Gastroesophageal sphincter (tissue), 3 donors: ENCODE measurements at regions not wholly inside any gene's neighbourhood (a gene's known extent, or its start where the extent isn't known, plus 50 kb on each side); places are given as distances from the start of the nearest gene placed in this dataset.

Source experiments
- POLR2A ChIP-seq, 2 donors: fragments of 450-650 bp; IDR thresholded peaks; one replicate each; pipeline ENCODE4 v1.6.1; 2017; ENCODE audit warnings: antibody characterized with exemption in 2 of 2, mild to moderate bottlenecking in 2 of 2, moderate library complexity in 1 of 2
- POLR2AphosphoS5 ChIP-seq: sonication (generic); formaldehyde crosslinking; IDR thresholded peaks from one replicate; pipeline ENCODE4 v1.6.1; 2017; ENCODE audit warnings: antibody characterized with exemption
- TF ChIP-seq, protein P1 (sequence below), 4 experiments: fragments of 200-600 bp in 2 of 4; fragments of 450-650 bp in 2 of 4; sonication (generic) in 1 of 4; IDR thresholded peaks; one replicate each; pipeline ENCODE4 v1.5.1; 2017 to 2019; ENCODE audit warnings: antibody characterized with exemption in 4 of 4, mild to moderate bottlenecking in 2 of 4, moderate library complexity in 2 of 4

GRCh38 chrX:10055430-10055829 lies 88.3 kb downstream of the CLDN34 start:
- TF ChIP-seq, protein P1, sequence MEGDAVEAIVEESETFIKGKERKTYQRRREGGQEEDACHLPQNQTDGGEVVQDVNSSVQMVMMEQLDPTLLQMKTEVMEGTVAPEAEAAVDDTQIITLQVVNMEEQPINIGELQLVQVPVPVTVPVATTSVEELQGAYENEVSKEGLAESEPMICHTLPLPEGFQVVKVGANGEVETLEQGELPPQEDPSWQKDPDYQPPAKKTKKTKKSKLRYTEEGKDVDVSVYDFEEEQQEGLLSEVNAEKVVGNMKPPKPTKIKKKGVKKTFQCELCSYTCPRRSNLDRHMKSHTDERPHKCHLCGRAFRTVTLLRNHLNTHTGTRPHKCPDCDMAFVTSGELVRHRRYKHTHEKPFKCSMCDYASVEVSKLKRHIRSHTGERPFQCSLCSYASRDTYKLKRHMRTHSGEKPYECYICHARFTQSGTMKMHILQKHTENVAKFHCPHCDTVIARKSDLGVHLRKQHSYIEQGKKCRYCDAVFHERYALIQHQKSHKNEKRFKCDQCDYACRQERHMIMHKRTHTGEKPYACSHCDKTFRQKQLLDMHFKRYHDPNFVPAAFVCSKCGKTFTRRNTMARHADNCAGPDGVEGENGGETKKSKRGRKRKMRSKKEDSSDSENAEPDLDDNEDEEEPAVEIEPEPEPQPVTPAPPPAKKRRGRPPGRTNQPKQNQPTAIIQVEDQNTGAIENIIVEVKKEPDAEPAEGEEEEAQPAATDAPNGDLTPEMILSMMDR (IDR thresholded peaks at IDR 0.05): no peak
- TF ChIP-seq POLR2A (IDR thresholded peaks at IDR 0.05) (no peak), POLR2AphosphoS5 (no peak)
